ENCODE measurements at regions not wholly inside any gene's neighbourhood (a gene's known extent, or its start where the extent isn't known, plus 50 kb on each side); places are given as distances from the start of the nearest gene placed in this dataset.

DNA sequence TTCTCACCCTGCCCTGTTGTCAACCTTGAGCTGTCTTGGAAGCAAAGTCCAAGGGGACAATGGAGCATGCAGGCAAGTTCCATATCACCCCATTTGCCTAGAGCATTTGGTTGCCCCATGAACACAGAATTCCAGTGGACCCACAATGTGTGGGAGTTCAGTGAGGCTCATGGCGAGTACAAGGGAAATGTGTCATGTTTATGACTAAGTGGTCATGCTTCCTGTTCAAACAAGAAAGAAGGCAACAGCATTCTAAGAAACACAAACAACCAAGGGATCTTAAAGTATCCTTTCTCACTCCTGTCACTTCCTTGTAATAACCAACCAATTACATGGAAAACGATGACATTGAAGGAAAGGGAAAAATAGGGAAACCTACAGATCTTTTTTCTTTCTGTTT lies 513.0 kb downstream of the INHBA start:
- TF ChIP-seq POLR2AphosphoS5 (IDR thresholded peaks at IDR 0.05): no peak
- TF ChIP-seq, protein P1, sequence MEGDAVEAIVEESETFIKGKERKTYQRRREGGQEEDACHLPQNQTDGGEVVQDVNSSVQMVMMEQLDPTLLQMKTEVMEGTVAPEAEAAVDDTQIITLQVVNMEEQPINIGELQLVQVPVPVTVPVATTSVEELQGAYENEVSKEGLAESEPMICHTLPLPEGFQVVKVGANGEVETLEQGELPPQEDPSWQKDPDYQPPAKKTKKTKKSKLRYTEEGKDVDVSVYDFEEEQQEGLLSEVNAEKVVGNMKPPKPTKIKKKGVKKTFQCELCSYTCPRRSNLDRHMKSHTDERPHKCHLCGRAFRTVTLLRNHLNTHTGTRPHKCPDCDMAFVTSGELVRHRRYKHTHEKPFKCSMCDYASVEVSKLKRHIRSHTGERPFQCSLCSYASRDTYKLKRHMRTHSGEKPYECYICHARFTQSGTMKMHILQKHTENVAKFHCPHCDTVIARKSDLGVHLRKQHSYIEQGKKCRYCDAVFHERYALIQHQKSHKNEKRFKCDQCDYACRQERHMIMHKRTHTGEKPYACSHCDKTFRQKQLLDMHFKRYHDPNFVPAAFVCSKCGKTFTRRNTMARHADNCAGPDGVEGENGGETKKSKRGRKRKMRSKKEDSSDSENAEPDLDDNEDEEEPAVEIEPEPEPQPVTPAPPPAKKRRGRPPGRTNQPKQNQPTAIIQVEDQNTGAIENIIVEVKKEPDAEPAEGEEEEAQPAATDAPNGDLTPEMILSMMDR (IDR thresholded peaks at IDR 0.05): no peak

Data from breast epithelium (tissue), 3 donors.